ENCODE measurements at regions not wholly inside any gene's neighbourhood (a gene's known extent, or its start where the extent isn't known, plus 50 kb on each side); places are given as distances from the start of the nearest gene placed in this dataset.

GRCh38 chr4:84417997-84418709, 80.9 kb downstream of the NKX6-1 start:
- no peak overlapping the region for H3K27ac ChIP-seq (ENCODE audit: insufficient read depth, low read depth, low read length)
- H3K4me3 ChIP-seq (replicated peaks in 1 of 3; ENCODE audit: insufficient read depth in 1 of 3, low read depth in 1 of 3, low read length in 3 of 3): no peak overlapping the region
- POLR2A ChIA-PET: no interaction called here
- H3K4me1 ChIP-seq (ENCODE audit: control insufficient read depth, extremely low read depth, insufficient read depth, low read length): no peaks in the 10 kb centered on the region
- no peaks in the 10 kb centered on the region for H4K20me1 ChIP-seq (replicated peaks; ENCODE audit: control insufficient read depth, extremely low read depth, insufficient read depth, low read length)
- H2AFZ ChIP-seq (ENCODE audit: low read depth, low read length): no peak overlapping the region
- TF ChIP-seq POLR2AphosphoS5 (IDR thresholded peaks at IDR 0.05; ENCODE audit: insufficient read depth, low read depth, low read length) (no peak), FOS (IDR thresholded peaks at IDR 0.05; ENCODE audit: borderline replicate concordance, insufficient read depth, low read length) (no peak), MYC (IDR thresholded peaks at IDR 0.05; ENCODE audit: low read depth, low read length) (no peak), JUN (IDR thresholded peaks at IDR 0.05; ENCODE audit: borderline replicate concordance, insufficient read depth, insufficient read length, low read depth) (no peak), GATA2 (IDR thresholded peaks at IDR 0.05; ENCODE audit: insufficient read depth, insufficient read length, low read depth, low read length) (no peak), POLR2A (IDR thresholded peaks at IDR 0.05; ENCODE audit: low read depth, low read length) (no peak), EZH2 (IDR thresholded peaks at IDR 0.05; ENCODE audit: borderline replicate concordance, low read depth, low read length, severe bottlenecking) (no peak)
- TF ChIP-seq, protein P1, sequence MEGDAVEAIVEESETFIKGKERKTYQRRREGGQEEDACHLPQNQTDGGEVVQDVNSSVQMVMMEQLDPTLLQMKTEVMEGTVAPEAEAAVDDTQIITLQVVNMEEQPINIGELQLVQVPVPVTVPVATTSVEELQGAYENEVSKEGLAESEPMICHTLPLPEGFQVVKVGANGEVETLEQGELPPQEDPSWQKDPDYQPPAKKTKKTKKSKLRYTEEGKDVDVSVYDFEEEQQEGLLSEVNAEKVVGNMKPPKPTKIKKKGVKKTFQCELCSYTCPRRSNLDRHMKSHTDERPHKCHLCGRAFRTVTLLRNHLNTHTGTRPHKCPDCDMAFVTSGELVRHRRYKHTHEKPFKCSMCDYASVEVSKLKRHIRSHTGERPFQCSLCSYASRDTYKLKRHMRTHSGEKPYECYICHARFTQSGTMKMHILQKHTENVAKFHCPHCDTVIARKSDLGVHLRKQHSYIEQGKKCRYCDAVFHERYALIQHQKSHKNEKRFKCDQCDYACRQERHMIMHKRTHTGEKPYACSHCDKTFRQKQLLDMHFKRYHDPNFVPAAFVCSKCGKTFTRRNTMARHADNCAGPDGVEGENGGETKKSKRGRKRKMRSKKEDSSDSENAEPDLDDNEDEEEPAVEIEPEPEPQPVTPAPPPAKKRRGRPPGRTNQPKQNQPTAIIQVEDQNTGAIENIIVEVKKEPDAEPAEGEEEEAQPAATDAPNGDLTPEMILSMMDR (IDR thresholded peaks at IDR 0.05; ENCODE audit: extremely low read depth in 1 of 2, insufficient read depth in 1 of 2, low read depth in 1 of 2, low read length in 2 of 2): no peak
- TF ChIP-seq, protein P2, sequence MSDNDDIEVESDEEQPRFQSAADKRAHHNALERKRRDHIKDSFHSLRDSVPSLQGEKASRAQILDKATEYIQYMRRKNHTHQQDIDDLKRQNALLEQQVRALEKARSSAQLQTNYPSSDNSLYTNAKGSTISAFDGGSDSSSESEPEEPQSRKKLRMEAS (IDR thresholded peaks at IDR 0.05; ENCODE audit: insufficient read depth, insufficient read length): no peak
- DNase-seq (ENCODE audit: low read depth, low spot score) (no peak), FAIRE-seq (no peak)
- no peak overlapping the region for H3K9ac ChIP-seq (replicated peaks; ENCODE audit: extremely low read depth, insufficient read depth, low read length)
- H3K9me3 ChIP-seq (replicated peaks; ENCODE audit: control insufficient read depth, insufficient read depth, low read length): no peaks in the 10 kb centered on the region
- no peaks in the 10 kb centered on the region for H3K9me1 ChIP-seq (replicated peaks; ENCODE audit: control insufficient read depth, extremely low read depth, insufficient read depth, low read length)
- intact Hi-C loops (cut with micrococcal nuclease) (no loop called here), dilution Hi-C loops (cut with MboI; ENCODE audit: extremely low pct_ligation_motif_present, low sequenced_read_pairs) (no loop called here)
- no peaks in the 10 kb centered on the region for H3K36me3 ChIP-seq (ENCODE audit: control insufficient read depth in 2 of 2, extremely low read depth in 1 of 2, insufficient read depth in 2 of 2, low read length in 2 of 2)
- CTCF ChIA-PET: no interaction called here
- H3K27me3 ChIP-seq (ENCODE audit: control insufficient read depth in 2 of 2, insufficient read depth in 2 of 2, low read length in 2 of 2): no peaks in the 10 kb centered on the region
- no peaks in the 10 kb centered on the region for H3K79me2 ChIP-seq (ENCODE audit: control insufficient read depth, insufficient read depth, low read length)
- no peak overlapping the region for H3K4me2 ChIP-seq (ENCODE audit: insufficient read depth, low read length)
- BruUV-seq (replicated peaks): no TSS peak
